ENCODE measurements at regions not wholly inside any gene's neighbourhood (a gene's known extent, or its start where the extent isn't known, plus 50 kb on each side); places are given as distances from the start of the nearest gene placed in this dataset.
A peak's percentile ranks its signal among the peaks of the same experiment; 100 is the strongest.

DNA sequence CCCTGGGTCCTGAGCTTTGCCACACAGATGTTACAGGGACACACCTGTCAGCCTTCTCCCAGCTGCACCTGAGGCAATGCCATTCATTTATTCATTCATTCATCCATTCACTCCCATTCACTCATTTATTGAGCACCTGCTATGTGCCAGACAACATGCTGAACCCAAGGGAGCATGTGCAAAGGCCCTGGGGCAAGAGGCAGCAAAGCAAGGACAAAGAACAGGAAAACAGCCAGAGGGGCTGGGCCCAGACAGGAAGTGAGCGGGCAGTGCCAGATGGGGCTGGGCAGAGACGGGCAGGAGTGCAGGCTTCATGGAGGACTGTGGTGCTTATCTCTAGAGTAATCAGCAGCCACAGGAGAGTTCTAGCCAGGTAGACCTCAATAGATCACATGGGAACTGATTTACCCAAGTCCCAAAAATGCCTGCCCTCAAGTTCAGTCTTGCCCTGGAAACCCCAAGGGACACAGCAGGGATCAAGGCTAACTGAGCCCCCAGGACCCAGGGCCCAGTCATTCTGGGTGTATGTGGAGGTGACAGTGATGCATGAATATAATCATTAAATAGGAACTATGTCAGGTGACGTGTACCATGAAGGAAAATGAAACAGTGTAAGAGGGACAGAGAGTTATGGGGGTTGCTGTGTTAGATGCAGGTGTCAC, 530.3 kb downstream of the MATN1 start:
- no peak for DNase-seq

DNA sequence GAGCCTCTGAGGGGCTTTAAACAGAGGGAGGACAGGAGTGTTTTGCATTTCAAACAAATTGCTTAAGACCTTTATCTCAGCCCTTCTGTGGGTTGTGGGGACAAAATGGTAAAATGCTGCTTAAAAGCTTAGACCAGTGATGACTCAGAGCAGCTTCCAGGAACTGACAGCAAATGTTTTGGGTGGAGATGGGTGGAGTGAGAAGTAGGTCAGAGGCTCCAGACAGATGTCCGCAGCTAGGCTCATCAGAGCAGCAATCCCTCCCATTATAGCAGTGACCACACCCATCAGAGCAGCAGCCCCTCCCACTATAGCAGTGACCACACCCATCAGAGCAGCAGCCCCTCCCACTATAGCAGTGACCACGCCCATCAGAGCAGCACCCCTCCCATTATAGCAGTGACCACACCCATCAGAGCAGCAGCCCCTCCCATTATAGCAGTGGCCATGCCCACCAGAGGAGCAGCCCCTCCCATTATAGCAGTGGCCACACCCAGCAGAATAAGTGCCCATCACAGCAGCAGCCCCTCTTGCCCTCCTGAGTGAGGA, 532.2 kb downstream of the MATN1 start:
- peak; percentile 63 for DNase-seq

DNA sequence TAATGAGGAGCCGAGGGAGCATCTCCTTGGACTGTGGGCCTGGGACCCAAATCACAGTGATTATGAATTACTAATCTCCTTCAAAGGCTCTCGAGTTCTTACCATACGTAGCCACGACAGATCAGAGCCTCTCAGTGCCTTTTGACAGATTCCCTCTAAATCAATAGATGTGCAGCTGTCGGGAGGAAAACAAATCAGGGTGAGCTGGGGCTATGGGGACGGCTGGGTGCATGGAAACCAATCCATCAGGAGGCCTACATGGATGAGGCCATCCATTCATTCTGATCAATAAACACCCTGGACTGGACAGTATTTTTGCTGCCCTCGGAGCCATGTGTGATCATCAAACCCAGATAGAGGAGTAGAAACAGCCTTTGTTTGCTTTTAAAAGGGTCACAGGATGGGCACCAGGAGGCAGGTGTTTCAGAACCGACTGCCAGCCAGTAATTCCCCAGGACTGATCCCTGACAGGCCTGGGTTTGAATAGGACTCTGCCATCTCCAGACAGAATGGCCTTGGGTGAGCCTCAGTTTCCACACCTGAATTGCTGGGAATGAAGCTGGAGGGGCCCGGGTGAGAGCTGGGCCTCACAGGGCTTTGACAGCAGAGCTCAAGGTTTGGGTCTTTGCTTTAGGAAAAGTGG, 532.8 kb downstream of the MATN1 start:
- no peak for DNase-seq

DNA sequence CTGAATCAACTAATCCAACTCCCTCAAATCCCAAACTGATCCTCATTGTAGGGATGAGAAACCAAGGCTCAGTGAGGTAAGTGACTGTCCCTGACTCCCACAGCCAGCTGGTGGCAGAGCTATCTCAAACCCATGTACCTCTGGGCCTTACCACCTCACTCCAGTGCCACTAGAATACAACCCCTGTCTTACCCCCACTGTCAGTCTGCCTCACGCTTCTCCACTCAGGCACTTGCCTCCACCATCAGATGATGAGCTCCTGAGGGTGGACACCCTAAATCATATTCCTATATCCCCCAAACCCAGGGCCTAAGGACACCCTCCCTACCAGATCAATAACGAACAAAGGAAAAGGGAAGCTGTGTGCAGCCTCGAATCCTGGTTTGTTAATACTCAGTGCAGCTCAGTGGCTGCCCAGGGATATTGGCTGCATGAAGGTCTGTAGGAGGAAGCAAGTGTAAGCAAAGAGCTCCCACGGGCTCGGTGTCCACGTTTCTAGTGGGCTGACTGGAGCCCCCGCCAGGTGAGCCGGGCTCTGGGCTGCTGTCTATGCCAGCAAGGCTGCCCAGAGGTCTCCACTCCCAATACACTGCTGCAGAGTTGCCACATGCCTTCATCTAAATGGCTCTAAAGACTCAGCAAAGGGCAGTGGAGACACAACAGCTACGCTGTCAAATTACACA, 533.4 kb downstream of the MATN1 start:
- DNase-seq = no peak

DNA sequence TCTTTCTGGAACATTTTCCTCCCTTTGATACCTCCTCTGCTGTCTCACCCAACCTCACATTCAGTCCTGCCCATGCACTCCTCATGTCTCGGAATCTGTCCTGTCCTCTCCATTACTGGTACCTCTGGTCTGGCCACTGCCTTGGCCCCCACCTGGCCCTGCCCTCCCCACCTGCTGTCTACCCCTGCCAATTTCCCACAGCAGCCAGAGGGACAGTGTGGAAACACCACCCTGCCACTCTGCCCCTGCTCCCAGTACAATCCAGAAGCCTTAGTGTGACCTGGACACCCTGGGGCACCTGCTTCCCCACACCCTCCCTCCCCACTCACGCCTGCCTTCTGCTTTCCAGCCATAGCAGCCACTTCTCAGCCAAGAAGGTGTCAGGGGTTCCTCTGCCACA, 534.4 kb downstream of the MATN1 start:
- DNase-seq = no peak

DNA sequence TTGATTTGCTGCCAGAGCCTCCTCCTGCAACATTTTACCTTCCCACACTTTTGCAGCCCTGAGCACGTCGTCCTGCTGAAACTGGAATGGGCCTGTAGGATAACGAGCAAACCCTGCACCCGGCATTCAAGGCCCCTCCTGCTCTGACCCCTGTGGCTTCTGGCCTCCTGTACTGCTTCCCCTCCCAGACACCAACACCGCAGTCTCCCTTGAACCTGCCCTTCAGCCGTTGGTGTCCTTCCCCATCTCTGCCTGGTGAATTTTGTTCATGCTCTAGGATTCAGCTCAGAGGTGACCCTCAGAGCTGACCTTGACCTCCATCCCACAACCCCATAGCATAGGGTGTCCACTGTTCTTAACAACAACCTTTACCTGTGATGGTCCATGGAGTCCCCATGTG, 535.1 kb downstream of the MATN1 start:
- DNase-seq = no peak

DNA sequence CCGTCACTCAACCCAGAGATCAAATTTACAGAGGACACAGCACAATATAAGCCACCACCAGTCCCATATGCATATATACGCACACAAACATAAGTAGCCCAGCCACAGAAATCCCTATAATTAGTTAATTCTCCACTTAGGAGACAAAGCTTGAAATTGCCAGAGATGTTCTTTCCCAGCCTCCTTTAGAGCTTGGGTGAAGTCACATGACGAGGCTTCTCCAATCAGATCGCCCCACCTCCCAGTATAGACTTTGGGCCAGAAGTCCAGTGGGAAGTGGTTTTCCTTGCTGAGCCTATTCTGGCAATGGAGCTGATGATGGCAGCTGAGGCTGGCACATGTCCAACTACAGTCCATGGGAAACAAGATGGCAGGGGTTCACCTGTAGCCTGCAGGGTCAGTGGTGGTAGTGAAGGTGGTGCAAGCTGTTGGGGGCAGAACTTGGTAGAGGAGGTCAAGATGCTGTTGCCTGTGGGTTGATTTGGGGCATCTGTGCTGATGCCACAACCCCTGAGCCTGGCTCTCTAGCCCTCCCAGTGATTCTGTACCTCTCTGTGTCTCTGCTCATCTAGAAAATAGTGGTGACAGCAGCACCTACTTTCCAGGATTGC, 535.9 kb downstream of the MATN1 start:
- DNase-seq = no peak

DNA sequence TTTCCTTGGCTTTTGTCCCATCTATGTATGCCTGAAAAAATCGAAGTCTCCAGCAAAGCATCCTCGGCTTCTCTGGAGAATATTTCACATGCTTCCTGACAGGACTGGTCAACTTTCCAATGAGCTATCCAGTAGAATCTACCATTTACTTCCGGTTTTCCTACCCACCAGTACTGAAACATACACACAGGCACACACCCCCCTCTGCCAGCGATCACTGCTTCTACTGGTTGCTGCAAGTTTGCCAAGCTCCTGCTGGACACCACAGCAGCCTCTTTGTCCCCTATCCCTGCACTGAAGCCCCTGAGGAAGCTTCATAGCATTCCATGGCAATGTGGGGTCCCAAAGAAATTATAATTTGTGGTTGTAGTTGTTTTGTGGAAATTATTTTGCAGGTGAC, 536.8 kb downstream of the MATN1 start:
- DNase-seq = no peak

DNA sequence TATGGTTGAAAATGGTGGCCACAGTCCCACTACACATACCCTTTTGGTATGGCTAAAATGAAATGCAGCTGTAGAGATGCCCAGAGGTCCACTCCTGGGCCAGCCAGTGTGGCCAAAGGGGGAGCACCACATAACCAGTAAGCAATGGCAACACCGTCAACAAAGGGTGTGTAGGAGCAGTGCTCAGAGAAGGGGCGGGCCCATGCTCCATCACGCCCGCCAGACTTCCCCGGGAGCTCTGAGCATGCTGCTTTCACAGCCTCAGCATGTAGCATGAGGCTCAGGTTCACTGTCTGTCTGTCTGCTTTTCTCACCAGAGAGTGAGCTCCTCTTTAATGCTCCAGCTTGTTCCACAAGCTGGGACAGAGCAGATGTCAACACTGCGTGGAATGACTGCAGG, 537.6 kb downstream of the MATN1 start:
- DNase-seq = no peak

DNA sequence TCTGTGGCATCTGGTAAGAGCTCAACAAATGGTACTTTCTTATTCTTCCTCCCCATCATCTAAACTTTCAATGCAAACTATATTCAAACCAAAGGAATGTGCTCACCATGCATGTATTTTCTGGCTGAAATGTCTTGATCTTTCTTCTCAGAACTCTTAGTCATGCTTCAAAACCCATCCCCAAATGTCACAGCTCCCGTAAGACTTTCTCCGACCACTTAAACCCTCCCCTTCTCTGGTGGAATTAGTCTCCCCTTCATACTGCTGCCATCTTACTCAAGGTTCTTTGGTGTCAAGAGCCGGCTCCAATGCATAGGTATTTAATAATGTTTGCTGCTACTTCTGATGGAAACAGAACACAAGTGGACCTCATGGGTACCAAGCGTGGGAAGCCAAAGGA, 538.1 kb downstream of the MATN1 start:
- no peak for DNase-seq

DNA sequence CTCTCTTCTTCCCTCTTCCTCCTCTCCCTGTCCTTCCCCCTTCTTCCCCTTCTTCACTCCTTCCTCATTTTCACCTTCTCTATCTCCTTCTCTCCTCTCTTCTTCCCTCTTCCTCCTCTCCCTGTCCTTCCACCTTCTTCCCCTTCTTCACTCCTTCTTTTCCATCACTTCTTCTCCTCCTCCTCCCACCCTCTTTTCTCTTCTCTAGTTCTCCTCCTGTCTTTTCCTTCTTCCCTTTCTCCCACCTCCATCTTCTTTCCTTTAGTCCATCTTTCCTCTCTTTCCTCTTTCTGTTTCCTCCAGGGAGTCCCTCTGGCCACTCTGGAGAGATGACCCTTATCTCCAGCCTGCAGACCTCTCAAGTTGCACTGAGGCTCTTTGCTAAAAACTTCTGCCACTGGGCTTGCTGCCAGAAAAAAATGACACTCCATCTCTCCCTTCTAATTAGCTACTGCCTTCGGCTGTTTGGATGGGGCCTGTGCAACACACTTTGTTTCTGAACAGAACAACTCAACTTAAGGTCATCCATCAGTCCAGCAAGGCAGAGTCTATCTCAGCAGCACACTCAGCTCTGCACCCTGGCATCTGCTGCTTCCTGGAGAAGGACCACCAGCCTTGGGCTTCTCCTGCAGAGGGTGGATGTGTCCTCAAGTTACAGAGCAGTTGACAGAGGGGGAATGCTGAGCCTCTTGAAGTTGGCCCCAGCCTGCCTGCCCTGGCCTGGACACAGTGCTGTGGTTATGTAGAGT, 538.8 kb downstream of the MATN1 start:
- DNase-seq = no peak

DNA sequence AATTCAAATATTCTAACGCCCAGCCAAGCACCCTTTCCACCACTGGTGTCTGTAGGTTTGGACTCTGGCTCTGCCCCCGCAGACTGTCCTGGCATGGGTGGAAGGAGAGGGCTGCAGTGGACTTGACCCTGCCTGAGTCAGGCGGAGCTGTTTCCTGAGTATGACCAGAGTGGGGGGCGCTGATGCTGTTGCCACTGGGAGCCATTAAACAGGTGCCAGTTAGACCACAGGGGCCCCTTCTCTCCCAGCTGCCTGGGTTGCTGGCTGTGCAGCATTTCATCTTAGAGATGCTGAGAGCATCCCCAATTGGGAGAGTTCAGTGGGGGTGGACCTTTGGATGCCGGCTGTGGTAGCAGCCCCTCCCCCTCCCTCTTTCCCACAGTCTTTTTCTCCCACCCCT, 539.5 kb downstream of the MATN1 start:
- no peak for DNase-seq

DNA sequence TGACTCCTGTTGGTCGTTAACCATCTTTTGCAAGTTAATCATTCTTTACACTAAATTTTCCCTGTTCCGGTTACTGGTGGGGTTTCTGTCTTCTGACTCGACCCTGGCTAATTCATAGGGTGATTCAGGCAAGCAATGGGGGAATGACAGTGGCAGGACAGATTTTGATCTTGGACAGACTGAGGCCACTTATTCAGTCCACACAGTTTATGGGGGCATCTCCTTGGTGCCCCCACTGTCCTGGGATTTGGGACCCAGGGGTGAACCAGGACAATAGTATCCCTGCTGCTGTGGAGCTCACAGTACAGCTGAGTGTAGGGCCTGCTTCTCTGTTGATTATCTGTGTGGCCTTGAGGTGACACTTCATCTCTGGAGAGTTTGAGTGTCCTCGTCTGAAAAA, 540.4 kb downstream of the MATN1 start:
- DNase-seq = no peak

DNA sequence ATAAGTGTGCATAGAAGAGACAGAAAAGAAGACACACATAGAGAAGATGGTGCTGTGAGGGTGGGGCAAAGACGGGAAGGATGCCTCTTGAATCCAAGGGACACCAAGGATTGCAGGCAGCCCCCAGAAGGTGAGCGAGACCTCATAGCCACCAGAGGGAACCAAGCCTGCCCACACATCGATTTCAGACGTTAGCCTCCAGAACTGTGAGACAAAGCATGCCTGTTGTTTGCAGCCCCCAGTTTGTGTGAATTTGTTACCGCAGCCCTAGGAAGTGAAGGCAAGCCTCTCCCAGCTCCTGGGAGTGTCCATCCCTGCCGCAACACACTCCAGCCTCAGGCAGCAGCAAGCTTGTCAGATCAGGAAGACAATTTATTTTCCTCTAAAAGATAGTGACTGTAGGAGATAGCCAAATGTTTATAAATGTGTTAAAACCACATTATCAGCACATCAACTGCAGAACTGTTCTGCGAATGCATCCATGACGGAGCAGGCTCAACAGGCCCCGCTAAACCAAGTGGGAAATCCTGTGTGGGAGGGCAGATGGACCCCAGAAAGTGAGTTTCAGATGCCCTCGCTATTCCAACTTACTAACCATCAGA, 543.3 kb downstream of the MATN1 start:
- DNase-seq = no peak

DNA sequence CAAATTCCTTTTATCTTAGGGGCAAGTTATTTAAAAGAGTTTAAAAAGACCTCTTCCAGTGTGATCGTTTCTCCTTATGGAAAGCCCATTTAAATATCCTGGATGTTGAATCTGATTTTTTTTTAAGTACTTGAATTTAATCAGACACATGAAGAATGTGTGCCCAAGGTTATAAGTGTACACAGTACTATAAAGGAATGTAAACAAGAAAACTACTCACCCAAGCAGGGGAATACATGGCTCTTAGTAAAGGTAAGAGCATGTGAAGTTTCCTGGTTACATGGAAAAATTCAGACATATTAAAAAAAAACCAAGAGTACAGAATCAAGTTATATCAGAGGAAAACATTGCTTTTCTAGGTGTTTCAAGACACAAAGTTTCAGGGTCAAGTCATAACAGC, 546.9 kb downstream of the MATN1 start:
- DNase-seq = no peak

DNA sequence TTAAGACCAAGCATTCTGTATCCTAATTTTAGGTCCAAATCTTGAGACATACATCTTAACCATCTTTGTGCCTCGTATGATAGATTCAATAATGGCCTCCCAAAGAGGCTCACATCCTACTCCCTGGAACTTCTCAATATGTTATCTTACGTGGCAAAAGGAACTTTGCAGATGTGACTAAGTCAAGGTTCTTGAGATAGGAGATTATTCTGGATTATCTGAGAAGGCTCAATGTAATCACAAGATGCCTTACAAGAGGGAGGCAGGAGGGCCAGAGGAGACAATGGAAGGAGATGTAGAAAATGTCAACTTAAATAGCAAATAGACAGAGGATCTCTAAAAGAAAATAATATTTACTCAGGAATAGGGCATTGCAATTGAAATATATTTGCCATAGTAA, 548.9 kb downstream of the MATN1 start:
- no peak for DNase-seq

DNA sequence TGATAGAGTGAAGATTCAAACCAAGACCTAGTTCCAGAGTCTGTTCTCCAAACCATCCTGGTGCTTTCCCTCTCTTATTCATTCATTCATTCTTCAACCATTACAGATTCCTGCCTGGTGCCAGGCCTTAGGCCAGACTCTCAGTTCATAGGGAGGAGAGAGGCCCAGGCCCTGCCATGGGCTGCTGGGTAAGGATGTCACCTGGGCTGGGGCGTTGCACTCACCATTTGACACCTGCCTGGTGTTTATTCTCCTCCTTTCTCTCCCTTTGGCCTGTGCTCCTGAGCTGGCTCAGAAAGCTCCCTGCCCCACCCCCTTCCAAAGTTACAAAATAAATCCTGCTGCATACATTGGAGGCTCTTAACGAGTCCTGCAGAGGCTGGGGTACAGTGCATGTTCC, 549.8 kb downstream of the MATN1 start:
- DNase-seq = no peak

DNA sequence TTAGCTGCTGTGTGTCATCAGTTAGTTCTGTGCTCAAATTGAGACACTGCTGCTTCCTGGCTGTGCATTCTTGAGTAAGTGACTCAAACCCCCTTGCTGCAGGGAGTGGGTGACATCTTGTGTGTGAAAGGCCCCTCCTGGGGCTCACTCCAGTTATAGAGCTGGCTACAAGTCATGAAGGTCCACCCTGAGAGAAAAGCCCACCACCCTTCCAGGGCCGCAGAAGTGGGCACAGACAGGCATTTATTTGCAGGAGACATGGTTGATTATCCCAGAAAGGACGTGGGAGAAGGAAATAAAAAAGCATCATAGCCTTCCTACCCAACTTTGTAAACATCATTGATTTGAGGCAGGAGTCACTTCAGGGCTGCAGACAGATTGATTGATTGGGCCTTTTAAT, 550.6 kb downstream of the MATN1 start:
- no peak for DNase-seq

DNA sequence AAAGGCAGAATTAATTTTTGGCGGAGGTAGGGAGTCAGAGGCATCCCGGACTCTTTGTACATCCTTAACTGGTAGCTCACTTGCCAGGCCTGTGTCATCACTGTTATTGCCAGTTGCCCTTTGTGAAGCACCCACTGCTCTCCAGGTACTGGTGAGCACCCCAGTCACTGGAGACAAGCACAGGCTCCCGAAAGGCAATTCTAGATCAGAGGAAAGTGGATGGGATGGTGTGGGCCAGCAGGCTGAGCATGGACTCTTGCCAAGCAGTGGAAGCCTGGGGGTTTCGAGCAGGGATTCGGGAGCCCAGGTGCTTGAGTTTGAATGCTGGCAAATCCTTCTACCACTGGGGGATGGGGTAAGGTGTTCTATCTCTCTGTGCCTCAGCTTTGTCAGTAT, 551.1 kb downstream of the MATN1 start:
- no peak for DNase-seq

DNA sequence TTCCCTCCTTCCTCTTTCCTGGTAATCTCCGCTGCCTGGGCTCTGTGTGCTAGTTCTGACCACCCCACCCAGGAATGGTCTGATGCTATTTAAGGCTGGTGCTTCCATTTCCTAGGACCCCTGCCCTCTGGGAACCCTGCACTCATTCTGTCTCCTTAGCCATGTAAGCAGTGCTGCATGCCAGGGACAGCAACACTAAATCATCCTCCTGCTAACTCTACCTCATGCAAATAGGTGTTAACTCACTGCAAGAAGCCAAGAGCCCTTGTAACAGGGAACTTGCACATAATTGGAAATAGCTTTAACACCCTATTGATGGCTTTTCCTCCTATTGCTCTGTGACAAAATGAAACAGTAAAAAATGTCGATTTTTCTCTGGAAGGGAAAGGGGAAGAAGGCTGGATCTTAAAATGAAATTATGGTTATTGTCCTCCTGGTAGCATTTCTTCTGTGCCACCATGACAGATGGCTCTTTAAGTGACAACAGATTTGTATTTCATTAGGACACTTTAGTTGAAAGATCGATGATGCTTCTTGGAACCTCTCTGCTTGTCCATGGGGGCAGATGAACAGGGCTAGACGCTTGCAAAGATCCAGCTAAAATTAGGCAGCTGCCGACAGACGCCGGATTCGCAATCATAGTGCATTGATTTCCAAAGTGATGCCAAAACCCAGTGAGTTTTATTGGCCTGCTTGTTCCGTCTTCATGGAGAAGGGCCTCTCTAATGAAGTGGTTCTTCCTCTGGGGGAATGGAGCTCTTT, 551.7 kb downstream of the MATN1 start:
- no peak for DNase-seq

DNA sequence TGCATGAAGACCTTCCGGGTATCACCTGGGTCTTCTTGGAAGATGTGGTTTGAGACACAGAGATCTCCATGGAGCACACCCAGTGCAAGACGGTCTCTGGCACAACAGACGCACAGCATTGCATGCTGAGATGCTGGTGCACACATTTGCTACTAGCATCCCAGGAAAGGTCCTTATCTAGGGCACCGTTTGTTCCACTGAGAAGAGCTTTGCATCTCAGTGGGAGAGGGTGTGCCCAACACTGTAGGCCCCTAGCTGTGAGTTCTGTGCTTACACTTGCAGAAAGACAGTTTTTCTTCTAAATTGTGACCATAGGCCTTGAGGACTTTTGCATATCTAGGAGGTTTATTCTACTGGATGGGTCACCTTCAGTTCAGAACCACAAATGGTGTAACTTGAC, 554.1 kb downstream of the MATN1 start:
- DNase-seq = no peak

DNA sequence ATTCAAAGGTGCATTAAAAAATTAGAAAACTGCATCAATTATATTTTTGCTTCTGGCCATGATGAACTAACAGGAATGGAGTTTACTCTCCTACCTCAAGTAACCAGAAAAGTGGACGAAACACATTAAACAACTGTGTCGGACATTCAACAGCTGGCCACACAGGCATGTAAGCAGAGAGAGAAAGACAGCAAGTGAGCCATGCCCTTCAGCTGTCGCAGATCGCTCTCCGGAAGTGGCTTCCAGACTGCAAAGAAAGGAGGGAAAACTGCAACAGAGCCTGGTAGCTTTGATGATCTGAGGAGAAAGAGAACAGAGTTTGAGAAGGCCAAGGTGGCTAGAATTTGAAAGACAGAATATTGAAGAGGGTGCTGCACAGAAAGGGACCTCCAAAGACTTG, 557.2 kb downstream of the MATN1 start:
- no peak for DNase-seq
